Chondrocyte (in vitro differentiated cells): ENCODE measurements at regions not wholly inside any gene's neighbourhood (a gene's known extent, or its start where the extent isn't known, plus 50 kb on each side); places are given as distances from the start of the nearest gene placed in this dataset.

Source experiments
- DNase-seq: peaks from one replicate; pipeline ENCODE4 v3.0.0; 2021; ENCODE audit warnings: mixed read lengths, low spot score
- H3K27ac Mint-ChIP-seq: one replicate; pipeline ENCODE4 v1.8.0; 2021; ENCODE audit warnings: mild to moderate bottlenecking, moderate library complexity, mixed read lengths; ENCODE audit not compliant: unreplicated experiment
- H3K27me3 Mint-ChIP-seq: 2 replicates; pipeline ENCODE4 v1.8.0; 2021; ENCODE audit warnings: low read depth, mixed read lengths
- H3K36me3 Mint-ChIP-seq: 2 replicates; pipeline ENCODE4 v1.8.0; 2021; ENCODE audit warnings: low read depth, mixed read lengths
- H3K4me1 Mint-ChIP-seq: 2 replicates; pipeline ENCODE4 v1.8.0; 2021; ENCODE audit warnings: low read depth, mild to moderate bottlenecking, mixed read lengths
- H3K4me3 Mint-ChIP-seq: one replicate; pipeline ENCODE4 v1.8.0; 2021; ENCODE audit warnings: mild to moderate bottlenecking, moderate library complexity, mixed read lengths; ENCODE audit not compliant: unreplicated experiment
- H3K9me3 Mint-ChIP-seq: 2 replicates; pipeline ENCODE4 v1.8.0; 2021; ENCODE audit warnings: low read depth, mixed read lengths
- CTCF ChIP-seq: fragments of 200-600 bp; sonication (generic); IDR thresholded peaks from 2 replicates; pipeline ENCODE4 v1.5.0; 2021; ENCODE audit warnings: antibody characterized with exemption, mild to moderate bottlenecking, moderate library complexity

- no peak for DNase-seq
- no peak overlapping the region for H3K4me3 Mint-ChIP-seq
- no peaks in the 10 kb centered on the region for H3K9me3 Mint-ChIP-seq
- H3K36me3 Mint-ChIP-seq, result no peaks in the 10 kb centered on the region
- no peak overlapping the region for H3K27ac Mint-ChIP-seq
- H3K27me3 Mint-ChIP-seq, result peaks cover 6% of the 10 kb centered on the region
- TF ChIP-seq CTCF, result no peak
- no peaks in the 10 kb centered on the region for H3K4me1 Mint-ChIP-seq
Observed at GRCh38 chr1:95948023-95948422, 714.0 kb downstream of the RWDD3 start.

DNA sequence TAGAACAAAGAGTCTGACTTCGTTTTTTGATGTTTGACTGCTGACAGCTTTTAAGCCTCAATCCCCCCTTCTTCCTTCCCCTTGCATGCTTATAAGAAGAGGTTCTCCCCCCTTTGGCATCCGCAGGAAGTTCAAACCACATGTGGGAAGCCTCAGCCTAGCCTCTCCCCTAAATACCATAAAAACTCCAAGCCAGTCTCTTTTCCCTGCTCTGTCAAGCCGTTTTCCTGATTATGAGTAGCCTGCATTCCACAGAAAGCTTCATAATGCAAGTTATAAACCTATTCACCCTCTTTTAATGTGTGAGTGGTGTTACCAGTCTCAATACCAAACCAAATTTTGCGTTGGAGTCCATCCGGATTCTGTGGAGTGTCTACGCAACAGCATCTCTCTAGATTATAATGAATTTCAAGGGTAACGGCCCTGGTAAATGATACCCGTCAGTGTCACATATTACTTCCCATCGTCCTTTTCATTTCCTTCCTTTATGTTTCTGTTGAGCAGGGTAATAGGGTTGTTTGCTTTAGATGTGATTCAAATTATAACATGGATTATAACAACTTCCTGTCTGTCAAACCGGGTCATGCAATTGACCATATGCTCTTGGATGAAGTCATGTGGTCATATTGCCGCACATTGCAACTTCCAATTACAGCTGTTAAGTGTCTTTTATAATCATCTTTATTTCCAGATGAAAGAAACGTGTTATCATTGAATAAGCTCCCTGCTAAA, 717.5 kb downstream of the RWDD3 start:
- Mint-ChIP-seq H3K36me3 (no peaks in the 10 kb centered on the region), H3K27ac (no peak overlapping the region), H3K27me3 (peaks cover 6% of the 10 kb centered on the region), H3K4me3 (no peak overlapping the region), H3K9me3 (no peaks in the 10 kb centered on the region), H3K4me1 (no peaks in the 10 kb centered on the region)
- TF ChIP-seq CTCF, result no peak
- DNase-seq, result no peak

DNA sequence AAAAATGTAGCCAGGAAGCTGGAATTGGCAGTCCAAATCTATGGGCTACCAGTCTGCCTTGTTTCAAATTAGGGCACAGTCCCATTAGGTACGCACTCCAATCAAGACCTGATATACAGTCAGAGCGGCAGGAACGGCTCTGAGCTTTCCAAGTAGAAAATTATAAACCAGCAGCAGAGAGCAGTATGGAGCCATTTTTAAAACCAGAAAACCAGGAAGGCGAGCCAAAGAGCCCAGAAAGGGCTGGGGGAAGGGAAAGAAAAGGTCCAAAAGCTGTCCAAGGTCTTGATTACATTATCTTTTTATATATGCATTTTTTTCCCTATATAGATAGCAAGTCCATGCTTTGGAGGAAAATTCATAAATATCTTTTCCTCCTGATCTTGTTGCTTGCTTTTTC, 719.0 kb downstream of the RWDD3 start:
- Mint-ChIP-seq H3K27ac (no peak overlapping the region), H3K36me3 (no peaks in the 10 kb centered on the region), H3K4me3 (no peak overlapping the region), H3K9me3 (no peaks in the 10 kb centered on the region), H3K27me3 (peaks cover 10% of the 10 kb centered on the region), H3K4me1 (no peaks in the 10 kb centered on the region)
- peak; percentile 53 for TF ChIP-seq CTCF
- DNase-seq, result no peak

DNA sequence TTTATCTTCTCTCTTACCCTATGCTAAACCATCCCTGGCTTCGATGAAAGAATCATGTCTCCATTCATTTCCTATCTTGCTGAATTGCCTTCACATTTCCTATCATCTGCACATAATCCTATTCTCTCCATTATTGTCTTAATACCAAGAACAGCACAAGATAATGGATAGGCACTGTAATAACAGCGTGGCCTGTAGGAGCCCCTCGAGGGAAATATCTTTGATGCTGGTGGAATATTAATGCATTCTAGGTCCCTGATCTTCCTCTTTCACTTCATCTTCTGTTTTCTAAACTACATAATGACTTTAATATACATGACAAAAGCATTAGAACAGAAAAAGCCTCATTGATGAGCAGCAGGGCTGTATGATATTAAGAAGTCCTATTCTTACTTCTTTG, 720.6 kb downstream of the RWDD3 start:
- TF ChIP-seq CTCF, result no peak
- no peak overlapping the region for H3K4me3 Mint-ChIP-seq
- H3K27me3 Mint-ChIP-seq, result peaks cover 9% of the 10 kb centered on the region
- no peak for DNase-seq
- H3K36me3 Mint-ChIP-seq, result no peaks in the 10 kb centered on the region
- no peak overlapping the region for H3K27ac Mint-ChIP-seq
- H3K9me3 Mint-ChIP-seq, result peaks cover 6% of the 10 kb centered on the region
- no peaks in the 10 kb centered on the region for H3K4me1 Mint-ChIP-seq

DNA sequence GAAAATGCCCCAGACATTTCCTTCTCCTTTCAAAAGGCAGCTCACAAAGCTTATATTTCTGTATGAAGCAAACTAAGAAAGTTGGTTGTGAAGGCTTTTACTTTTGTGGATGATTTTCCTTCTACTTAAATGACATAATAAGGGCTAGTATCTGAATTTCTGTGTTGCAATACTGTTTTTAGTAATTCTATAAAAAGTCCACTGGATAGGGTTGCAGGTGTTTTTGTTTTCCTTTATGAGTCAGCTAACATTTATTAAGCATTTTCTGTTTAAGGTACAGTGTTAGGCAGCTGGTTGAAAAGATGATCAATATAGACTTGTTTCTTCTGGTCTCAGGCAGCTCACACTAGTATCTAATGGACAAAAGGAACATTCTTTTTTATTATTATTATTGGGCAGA, 722.2 kb downstream of the RWDD3 start:
- Mint-ChIP-seq H3K27me3 (peaks cover 8% of the 10 kb centered on the region), H3K4me3 (no peak overlapping the region), H3K27ac (no peak overlapping the region), H3K4me1 (no peaks in the 10 kb centered on the region), H3K9me3 (peaks cover 12% of the 10 kb centered on the region), H3K36me3 (no peaks in the 10 kb centered on the region)
- DNase-seq, result no peak
- no peak for TF ChIP-seq CTCF
